NCI-H1417 treated with DMSO at 0.1 percent for 48 hours (cell line): ENCODE measurements at regions not wholly inside any gene's neighbourhood (a gene's known extent, or its start where the extent isn't known, plus 50 kb on each side); places are given as distances from the start of the nearest gene placed in this dataset.

Source experiments
- DNase-seq: peaks from one replicate; lab custom pipeline; 2025; lab: John Stamatoyannopoulos, UW

GRCh38 chr9:85260275-85260845 is 481.4 kb downstream of the AGTPBP1 start:
- DNase-seq, result no peak

DNA sequence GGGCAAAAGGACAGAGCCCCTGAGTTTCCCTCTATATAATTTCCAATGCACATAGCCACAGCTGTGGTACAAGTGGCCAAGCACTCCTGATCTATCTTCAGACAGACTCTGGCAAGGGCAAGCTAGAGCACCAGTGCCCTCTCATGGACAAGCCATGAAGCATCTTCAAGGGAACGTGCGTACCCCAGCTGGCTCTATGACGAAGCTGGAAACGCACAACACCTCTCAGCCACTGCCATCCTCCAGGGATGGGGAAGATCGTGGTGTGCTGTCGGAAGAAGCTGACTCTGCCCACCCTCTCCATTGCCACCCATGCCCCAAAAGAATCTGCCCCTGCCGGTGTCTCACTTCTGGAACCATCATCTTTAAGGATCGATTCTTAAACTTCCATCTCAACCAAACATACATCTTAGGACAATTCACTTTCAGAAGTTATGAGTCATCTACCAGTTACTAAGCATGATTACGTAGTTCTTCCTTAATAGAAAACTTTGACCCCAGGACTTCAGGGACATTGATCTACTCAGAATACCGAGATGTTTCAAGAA is 482.9 kb downstream of the AGTPBP1 start:
- DNase-seq, result no peak

DNA sequence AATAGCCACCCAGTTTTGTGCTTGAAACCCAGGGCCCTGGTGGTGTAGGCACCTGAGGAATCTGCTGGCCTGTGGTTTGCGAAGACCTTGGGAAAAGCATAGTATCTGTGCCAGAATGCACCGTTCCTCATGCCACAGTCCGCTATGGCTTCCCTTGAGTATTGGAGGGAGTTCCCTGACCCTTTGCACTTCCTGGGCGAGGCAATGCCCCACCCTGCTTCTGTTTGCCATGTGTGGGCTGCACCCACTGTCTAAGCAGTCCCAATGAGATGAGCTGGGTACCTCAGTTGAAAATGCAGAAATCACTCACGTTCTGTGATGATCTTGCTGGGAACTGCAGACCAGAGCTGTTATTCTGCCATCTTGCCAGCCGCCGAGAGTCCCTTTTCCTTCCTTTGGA is 483.5 kb downstream of the AGTPBP1 start:
- no peak for DNase-seq

GRCh38 chr9:85249313-85249621 is 492.5 kb downstream of the AGTPBP1 start:
- no peak for DNase-seq

DNA sequence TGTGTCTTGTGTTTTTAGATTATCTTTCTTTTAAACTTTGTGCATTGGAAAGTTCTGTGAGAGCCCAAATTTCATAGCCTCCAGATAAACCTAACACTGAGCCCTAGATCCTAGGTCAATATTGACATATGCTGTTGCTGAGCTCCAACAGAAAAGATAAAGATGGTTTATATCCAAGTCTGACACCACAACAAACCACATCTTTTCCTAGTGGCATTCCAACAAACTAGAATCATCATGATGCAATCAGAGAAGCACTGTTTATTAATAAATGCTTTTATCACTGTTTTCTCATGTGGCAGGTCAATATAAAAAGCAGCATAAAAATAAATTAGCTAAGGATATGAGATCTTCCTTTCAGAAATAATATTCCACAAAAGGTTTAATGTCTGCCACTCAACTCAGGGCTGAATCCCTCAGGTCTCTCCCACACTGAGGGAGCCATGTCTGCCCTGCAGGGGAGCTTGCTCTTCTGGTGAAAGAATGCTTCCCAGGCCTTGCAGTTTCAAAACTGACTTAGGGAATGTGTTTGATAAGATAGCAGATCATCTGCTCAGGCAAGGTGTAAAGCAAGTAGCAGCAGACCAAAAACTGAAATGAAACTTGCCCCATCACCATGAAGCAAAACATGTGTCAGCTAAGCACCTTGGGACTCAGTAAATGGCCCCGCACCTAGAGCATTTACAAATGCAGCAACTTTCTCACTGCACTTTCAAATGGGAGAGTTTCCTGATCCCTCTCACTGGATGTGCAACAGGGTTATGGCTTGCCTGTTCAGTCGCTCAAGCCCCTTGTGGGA is 493.0 kb downstream of the AGTPBP1 start:
- DNase-seq, result no peak

DNA sequence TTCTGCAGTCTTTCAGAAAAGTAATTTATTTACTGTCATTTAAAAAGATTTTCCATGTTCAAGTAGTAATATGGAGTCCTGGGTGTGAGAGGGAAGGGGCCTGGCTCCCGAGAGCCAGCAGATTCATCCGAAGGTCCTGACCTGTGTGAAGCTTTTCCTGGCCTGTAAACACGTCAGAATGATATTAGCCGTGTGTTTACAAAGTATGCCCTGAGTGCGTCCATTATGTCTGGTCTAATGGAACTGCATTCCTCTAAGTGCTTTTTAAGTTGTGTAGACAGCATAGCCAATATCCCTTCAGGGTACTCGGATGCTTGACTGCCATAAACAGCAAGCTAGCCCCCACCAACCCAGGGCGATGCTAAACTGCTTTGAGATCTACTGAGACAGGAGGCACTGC is 495.2 kb downstream of the AGTPBP1 start:
- DNase-seq, result no peak

- no peak for DNase-seq
These were observed 496.9 kb downstream of the AGTPBP1 start for GRCh38 chr9:85244856-85245255.

DNA sequence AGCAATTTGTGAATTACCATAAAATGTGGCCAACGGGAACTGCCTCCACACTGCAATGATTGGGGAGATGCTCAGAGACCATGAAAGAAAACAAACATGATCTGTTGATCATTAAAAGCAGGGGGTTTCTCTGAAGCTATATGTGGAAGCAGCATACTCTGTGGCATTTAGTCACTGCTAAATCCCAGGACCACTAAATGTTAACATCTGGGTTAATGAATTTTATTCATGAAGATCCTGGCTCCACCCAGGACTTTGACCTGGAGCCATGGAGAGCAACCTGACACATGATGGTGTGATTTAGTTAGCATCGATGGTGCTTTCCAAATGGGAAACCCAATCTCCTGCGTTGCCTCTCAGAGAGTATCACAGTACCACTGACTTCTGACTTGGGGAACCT is 497.8 kb downstream of the AGTPBP1 start:
- no peak for DNase-seq

DNA sequence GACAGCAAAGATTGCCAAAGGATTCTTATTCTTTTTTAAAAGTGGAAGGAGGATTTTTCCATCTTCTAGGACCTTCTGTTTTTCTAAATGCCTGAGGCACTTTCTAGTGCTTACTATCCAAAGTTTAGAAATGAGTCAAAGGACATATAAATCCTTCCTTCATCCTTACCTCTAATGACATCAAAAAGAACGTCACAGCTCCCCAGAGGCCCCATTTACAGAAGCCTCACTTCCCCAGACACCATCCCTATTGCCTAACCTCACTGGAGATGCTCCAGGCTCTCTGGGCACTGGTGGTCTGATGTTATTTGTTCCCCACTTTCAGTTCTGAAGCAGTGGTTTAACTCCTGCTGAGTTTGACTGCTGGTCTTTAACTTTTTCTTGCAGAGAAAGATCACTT is 504.3 kb downstream of the AGTPBP1 start:
- DNase-seq, result no peak

GRCh38 chr9:85230081-85230480 is 511.7 kb downstream of the AGTPBP1 start:
- no peak for DNase-seq

DNA sequence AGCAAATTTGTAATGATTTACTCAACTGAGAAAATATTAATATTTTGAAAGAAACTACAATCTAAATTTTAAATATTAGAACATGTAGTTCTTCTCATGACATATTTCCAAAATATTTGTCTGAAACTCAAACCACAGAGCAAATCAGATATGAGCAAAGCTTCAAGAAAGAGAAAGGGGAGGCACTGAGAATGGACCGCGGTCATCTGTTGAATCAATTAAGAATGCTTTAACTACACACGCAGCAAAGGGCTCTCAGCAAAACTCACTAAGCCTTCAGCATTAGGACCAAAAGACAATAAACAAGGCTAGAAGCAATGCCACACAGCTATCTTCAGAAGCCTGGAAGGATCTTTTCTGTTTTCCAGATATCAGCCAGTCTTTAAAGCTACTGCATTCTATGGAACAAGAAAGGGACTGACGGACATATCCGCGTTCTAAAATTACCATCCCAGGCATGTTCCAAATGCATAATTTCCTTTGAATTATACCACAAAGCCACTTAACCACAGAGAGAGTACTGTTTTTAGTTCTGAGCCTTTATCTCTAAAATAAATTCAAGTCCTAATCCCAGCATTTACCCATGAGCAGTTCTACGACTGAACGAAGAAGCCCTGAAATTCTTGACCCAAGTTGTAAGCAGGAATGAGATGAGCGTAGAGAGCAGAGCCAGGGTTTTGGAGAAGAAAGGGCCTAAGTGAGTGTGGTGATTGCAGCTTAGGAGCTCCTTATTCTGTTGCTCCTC is 513.5 kb downstream of the AGTPBP1 start:
- no peak for DNase-seq

DNA sequence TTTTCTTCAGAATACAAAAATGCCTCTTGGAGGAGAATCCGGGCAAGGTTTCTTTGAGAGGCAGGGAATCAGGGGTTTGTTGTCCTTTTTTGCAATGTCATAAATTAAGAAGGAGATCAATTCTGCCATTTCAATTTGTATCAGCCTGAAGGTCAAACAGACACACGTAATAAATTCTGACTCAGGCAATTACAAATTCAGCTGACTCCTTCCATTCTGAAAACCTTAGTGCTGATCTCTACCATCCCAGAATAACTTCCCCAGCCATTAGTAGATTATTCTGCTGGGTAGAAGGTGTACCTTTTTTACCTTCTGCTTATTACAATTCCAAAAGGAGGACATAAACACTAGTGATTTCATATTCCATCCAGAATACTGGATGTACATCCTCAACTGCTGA is 516.6 kb downstream of the AGTPBP1 start:
- DNase-seq, result no peak

- DNase-seq, result no peak
These were observed 517.0 kb downstream of the AGTPBP1 start for GRCh38 chr9:85224729-85225128.

DNA sequence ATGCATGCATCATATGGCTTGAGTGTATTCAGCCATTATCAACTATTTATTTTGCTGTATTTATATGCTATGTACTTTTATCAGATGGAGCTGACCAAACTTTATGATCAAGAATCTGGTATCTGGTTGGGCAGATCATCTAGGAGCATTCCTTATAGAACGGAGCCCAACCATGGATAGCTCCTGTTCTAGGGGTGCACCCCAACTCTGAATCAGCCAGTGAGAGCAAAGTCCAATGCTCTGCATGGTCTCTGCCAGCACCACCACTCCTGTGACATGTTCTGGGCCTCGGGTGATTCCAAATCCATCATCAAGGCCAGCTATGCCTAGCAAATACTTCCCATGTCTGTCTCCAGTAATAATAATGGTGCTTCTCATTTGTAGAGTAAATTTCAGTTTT is 517.5 kb downstream of the AGTPBP1 start:
- DNase-seq, result no peak

GRCh38 chr9:85223506-85224125 is 518.1 kb downstream of the AGTPBP1 start:
- no peak for DNase-seq

DNA sequence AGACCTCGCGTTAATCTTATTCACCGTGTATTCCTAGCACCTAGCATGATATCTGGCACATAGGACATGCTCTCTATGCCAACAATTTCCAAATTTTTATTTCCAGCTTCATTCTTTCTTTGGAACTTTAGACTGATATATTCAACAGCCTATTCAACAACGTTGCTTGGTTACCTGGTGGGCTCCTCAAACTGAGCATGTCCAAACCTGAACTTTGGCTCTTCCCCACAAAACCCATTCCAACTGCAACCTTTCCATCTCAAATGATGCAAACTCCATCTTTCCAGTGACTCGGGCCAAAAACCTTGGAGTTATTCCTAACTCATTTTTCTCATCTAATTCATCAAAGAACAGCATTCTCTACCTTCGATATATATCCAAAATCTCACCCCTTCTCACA is 525.2 kb downstream of the AGTPBP1 start:
- DNase-seq, result no peak

GRCh38 chr9:85215961-85216360 is 525.8 kb downstream of the AGTPBP1 start:
- no peak for DNase-seq

GRCh38 chr9:85215416-85215815 is 526.3 kb downstream of the AGTPBP1 start:
- DNase-seq, result no peak

DNA sequence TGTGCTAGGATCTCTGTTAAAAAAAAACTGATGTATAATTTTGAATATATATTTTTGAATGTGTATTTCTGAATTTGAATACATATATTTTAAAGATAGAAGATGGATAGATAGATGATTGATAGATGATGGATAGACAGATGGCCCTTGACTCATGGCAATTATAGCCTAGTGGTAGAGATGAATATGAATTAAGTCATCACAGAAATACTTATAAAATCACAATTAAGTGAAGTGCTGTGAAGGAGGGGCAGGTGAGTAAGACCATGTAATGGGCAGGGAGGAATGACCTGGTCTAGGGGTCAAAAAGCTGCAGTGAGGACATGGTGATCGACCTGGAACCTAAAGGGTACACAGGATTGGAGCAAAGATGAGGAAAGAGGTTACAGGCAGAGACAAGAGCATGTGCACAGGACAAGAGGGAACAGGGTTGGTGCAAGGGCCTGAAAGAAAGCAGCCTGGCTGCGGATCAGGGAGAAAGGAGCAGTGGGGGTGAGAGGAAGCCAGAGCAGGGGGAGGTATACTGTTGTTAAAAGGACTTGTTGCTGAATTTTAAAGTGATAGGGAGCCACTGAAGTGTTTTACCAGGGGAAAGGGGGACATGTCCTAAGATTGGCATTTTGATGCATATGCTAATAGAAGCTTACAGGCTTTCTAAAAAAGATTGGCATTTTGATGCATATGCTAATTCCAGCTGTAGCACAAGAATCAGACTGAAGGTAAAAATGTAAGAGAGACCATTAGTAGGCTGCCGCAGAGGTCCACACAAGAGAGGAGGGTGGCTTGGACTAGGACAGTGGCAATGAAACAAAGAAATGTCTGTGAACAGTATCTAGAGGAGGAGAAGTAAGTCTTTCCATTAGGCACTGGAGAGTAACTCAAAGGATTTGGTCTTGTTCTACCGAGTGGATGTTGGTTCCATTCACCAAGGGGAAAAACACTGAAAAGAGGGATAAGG is 527.8 kb downstream of the AGTPBP1 start:
- no peak for DNase-seq

DNA sequence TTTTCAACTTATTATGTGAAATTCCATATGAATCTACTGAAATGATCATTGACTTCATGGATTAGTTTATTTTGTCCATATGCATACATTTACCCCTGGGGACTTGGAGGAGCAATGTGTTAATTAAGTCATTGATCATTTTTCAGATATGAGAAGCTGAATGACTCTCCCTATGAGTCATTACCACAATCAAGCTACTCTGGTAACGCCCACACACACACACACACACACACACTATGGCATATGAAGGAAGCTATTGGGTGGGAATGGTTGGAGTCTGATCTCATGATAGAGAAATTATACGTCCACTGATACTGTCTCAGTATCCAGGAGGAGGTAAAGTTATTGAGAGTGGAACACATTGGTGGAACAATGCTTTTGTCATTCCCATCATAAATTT is 528.9 kb downstream of the AGTPBP1 start:
- DNase-seq, result no peak

- no peak for DNase-seq
These were observed 529.5 kb downstream of the AGTPBP1 start for GRCh38 chr9:85212209-85212608.

DNA sequence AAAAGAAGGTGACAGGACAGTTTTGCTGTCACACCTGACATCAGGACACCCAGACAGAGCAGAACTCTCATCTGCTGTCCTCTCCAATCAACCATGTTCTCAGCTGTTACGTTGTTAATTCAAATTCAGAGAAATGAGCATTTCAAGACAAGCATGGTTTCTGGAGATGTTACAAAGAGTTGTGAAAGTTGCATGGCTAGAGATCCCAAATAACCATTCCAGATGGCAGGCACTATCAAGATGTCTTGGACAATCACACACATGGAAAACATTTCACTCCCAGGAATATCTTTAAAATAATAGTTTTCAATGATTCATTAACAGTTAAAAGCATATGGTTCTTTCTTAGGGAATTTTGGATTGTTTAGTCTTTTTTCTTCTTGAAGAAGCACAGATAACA is 533.1 kb downstream of the AGTPBP1 start:
- no peak for DNase-seq
